HEK293 (cell line): ENCODE measurements at regions not wholly inside any gene's neighbourhood (a gene's known extent, or its start where the extent isn't known, plus 50 kb on each side); places are given as distances from the start of the nearest gene placed in this dataset.

Experiments
- CTCF ChIA-PET: fragments of 350-600 bp; formaldehyde crosslinking; extraction: SDS; loops from one replicate; lab custom pipeline; 2021; ENCODE audit warnings: antibody characterized with exemption; lab: Yijun Ruan, JAX
- POLR2A ChIA-PET: fragments of 300-600 bp; formaldehyde crosslinking; extraction: SDS; loops from one replicate; lab custom pipeline; 2020; ENCODE audit warnings: antibody characterized with exemption, inconsistent platforms; lab: Yijun Ruan, JAX
- H3K27ac ChIP-seq: fragments of 200-500 bp; sonication (Bioruptor generic); 2 replicates; pipeline ENCODE4 v1.5.1; 2014; ENCODE audit warnings: low read depth, low read length, control low read depth, inconsistent platforms; ENCODE audit errors: extremely low read depth
- H3K36me3 ChIP-seq, 2 experiments: fragments of 200-500 bp in 1 of 2; sonication (Bioruptor generic) in 1 of 2; 1 replicate in 1 of 2; 2 replicates in 1 of 2; pipeline ENCODE4 v1.5.1; 2014 to 2017; ENCODE audit warnings: inconsistent platforms in 2 of 2, low read length in 2 of 2; ENCODE audit not compliant: control insufficient read depth in 2 of 2, insufficient read depth in 1 of 2
- H3K4me1 ChIP-seq: fragments of 200-500 bp; sonication (Bioruptor generic); 2 replicates; pipeline ENCODE4 v1.5.1; 2014; ENCODE audit warnings: mild to moderate bottlenecking, low read length, inconsistent platforms; ENCODE audit not compliant: control insufficient read depth, insufficient read depth
- H3K4me3 ChIP-seq: 2 replicates; pipeline ENCODE4 v1.5.1; 2011; ENCODE audit warnings: low read depth, mild to moderate bottlenecking, control low read depth, low read length, moderate library complexity
- H3K9me3 ChIP-seq: fragments of 200-500 bp; sonication (Bioruptor generic); 2 replicates; pipeline ENCODE4 v1.5.1; 2014; ENCODE audit warnings: low read depth, low read length, inconsistent platforms; ENCODE audit not compliant: control insufficient read depth, insufficient read depth
- FEZF1 ChIP-seq: fragments of 450-650 bp; formaldehyde crosslinking; IDR thresholded peaks from 2 replicates; pipeline ENCODE4 v1.5.1; 2016; ENCODE audit warnings: missing biosample characterization, missing genetic modification characterization
- HOXA7 ChIP-seq: sonication (generic); formaldehyde crosslinking; IDR thresholded peaks from 2 replicates; pipeline ENCODE4 v1.8.1; 2022; ENCODE audit warnings: missing genetic modification reagents, borderline replicate concordance
- REPIN1 ChIP-seq: fragments of 450-650 bp; formaldehyde crosslinking; IDR thresholded peaks from 2 replicates; pipeline ENCODE4 v1.5.1; 2017; ENCODE audit warnings: missing biosample characterization, missing genetic modification characterization, low read depth
- SCRT2 ChIP-seq: fragments of 450-650 bp; formaldehyde crosslinking; IDR thresholded peaks from 2 replicates; pipeline ENCODE4 v1.5.1; 2016; ENCODE audit warnings: missing biosample characterization, missing genetic modification characterization
- SP3 ChIP-seq: fragments of 450-650 bp; formaldehyde crosslinking; IDR thresholded peaks from 2 replicates; pipeline ENCODE4 v1.5.1; 2016; ENCODE audit warnings: missing biosample characterization, missing genetic modification characterization
- TCF7L2 ChIP-seq: IDR thresholded peaks from 2 replicates; pipeline ENCODE4 v1.6.1; 2011; ENCODE audit warnings: low read depth, mild to moderate bottlenecking, inconsistent platforms, low read length, moderate library complexity, borderline replicate concordance
- ZBTB7A ChIP-seq: fragments of 450-650 bp; formaldehyde crosslinking; IDR thresholded peaks from 2 replicates; pipeline ENCODE4 v1.5.1; 2016; ENCODE audit warnings: low read depth, missing biosample characterization, missing genetic modification characterization
- ZFP3 ChIP-seq: fragments of 450-650 bp; formaldehyde crosslinking; IDR thresholded peaks from 2 replicates; pipeline ENCODE4 v1.5.1; 2016; ENCODE audit warnings: low read depth, missing biosample characterization, missing genetic modification characterization
- ZNF133 ChIP-seq: fragments of 450-650 bp; formaldehyde crosslinking; IDR thresholded peaks from 2 replicates; pipeline ENCODE4 v1.5.1; 2016; ENCODE audit warnings: missing biosample characterization, missing genetic modification characterization
- ZNF16 ChIP-seq: fragments of 450-650 bp; formaldehyde crosslinking; IDR thresholded peaks from 2 replicates; pipeline ENCODE4 v1.5.1; 2016; ENCODE audit warnings: low read depth, missing biosample characterization, missing genetic modification characterization
- ZNF2 ChIP-seq: fragments of 450-650 bp; formaldehyde crosslinking; IDR thresholded peaks from 2 replicates; pipeline ENCODE4 v1.5.1; 2016; ENCODE audit warnings: missing biosample characterization, missing genetic modification characterization
- ZNF23 ChIP-seq: fragments of 450-650 bp; formaldehyde crosslinking; IDR thresholded peaks from 2 replicates; pipeline ENCODE4 v1.5.1; 2016; ENCODE audit warnings: missing biosample characterization, missing genetic modification characterization, borderline replicate concordance
- ZNF302 ChIP-seq: fragments of 450-650 bp; formaldehyde crosslinking; IDR thresholded peaks from 2 replicates; pipeline ENCODE4 v1.5.1; 2016; ENCODE audit warnings: missing biosample characterization, missing genetic modification characterization, low read depth
- ZNF48 ChIP-seq: fragments of 450-650 bp; formaldehyde crosslinking; IDR thresholded peaks from 2 replicates; pipeline ENCODE4 v1.5.1; 2016; ENCODE audit warnings: missing biosample characterization, missing genetic modification characterization
- ZNF621 ChIP-seq: fragments of 450-650 bp; formaldehyde crosslinking; IDR thresholded peaks from 2 replicates; pipeline ENCODE4 v1.5.1; 2017; ENCODE audit warnings: missing biosample characterization, missing genetic modification characterization
- ZNF626 ChIP-seq: fragments of 450-650 bp; sonication (Bioruptor Pico); formaldehyde crosslinking; IDR thresholded peaks from 2 replicates; pipeline ENCODE4 v1.5.1; 2018; ENCODE audit warnings: missing biosample characterization, missing genetic modification characterization, inconsistent platforms
- ZNF792 ChIP-seq: fragments of 450-650 bp; formaldehyde crosslinking; IDR thresholded peaks from 2 replicates; pipeline ENCODE4 v1.5.1; 2016; ENCODE audit warnings: missing biosample characterization, missing genetic modification characterization
- ZNF837 ChIP-seq: fragments of 450-650 bp; formaldehyde crosslinking; IDR thresholded peaks from 2 replicates; pipeline ENCODE4 v1.5.1; 2016; ENCODE audit warnings: missing biosample characterization, missing genetic modification characterization
- ZNF843 ChIP-seq: fragments of 450-650 bp; formaldehyde crosslinking; IDR thresholded peaks from 2 replicates; pipeline ENCODE4 v1.5.1; 2016; ENCODE audit warnings: missing biosample characterization, missing genetic modification characterization
- ZXDB ChIP-seq: fragments of 450-650 bp; formaldehyde crosslinking; IDR thresholded peaks from 2 replicates; pipeline ENCODE4 v1.5.1; 2016; ENCODE audit warnings: missing biosample characterization, missing genetic modification characterization
- TF ChIP-seq, protein P1 (sequence below): fragments of 450-650 bp; formaldehyde crosslinking; IDR thresholded peaks from 2 replicates; pipeline ENCODE4 v1.5.1; 2017; ENCODE audit warnings: missing biosample characterization, missing genetic modification characterization
- TF ChIP-seq, protein P2 (sequence below): fragments of 450-650 bp; formaldehyde crosslinking; IDR thresholded peaks from 2 replicates; pipeline ENCODE4 v1.5.1; 2016; ENCODE audit warnings: missing biosample characterization, missing genetic modification characterization
- TF ChIP-seq, protein P3 (sequence below): sonication (generic); formaldehyde crosslinking; IDR thresholded peaks from 2 replicates; pipeline ENCODE4 v1.8.1; 2022; ENCODE audit warnings: mild to moderate bottlenecking, moderate library complexity, missing genetic modification reagents
- TF ChIP-seq, protein P4 (sequence below): fragments of 450-650 bp; formaldehyde crosslinking; IDR thresholded peaks from 2 replicates; pipeline ENCODE4 v1.5.1; 2016; ENCODE audit warnings: missing biosample characterization, missing genetic modification characterization

DNA sequence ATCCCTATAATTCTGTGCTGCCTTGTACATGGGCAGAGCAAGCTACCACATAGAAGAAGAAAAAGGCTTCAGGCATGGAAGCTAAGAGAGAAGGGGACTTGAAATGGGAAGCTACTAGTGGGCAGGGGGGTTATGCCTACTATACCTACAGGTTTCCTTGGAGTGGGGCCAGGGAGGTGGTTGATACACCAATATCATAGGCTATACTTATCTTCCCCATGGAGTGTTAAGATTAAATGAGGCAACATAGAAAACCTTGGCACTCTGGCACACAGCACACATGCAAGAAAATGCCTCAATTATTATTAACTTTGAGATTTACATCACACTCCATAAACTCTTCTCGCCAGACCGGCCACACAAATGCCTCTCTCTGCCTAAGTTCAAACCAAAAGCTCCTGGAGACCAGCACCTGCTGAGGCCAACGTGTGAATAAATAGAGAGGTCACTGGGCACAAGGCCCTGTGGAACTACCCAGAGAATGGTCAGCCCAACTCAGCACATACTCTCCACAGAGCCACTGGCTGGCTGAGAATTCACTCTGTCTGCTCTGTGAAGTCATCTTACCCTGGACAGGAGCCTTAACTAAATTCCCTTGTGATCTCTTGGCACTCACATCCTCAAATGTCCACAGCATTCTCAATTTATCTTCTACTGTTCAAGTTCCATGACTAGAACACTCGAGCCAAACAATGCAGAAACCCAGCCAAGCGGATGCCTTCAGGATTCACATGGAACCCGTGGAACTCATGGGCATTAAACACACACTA, 498.7 kb downstream of the BCL11A start:
- Histone ChIP-seq H3K27ac (no peak overlapping the region), H3K4me3 (no peak overlapping the region), H3K36me3 (no peaks in the 10 kb centered on the region), H3K9me3 (no peaks in the 10 kb centered on the region), H3K4me1 (no peaks in the 10 kb centered on the region)
- TF ChIP-seq TCF7L2 (no peak), ZBTB7A (tag by site-specific recombination) (no peak)
- POLR2A ChIA-PET: no interaction called here
- CTCF ChIA-PET: interaction anchor here (0.5 kb wide), 1 partner anchor 1357 kb away, joined by 3 read pairs; no protein-coding TSS in a partner anchor

DNA sequence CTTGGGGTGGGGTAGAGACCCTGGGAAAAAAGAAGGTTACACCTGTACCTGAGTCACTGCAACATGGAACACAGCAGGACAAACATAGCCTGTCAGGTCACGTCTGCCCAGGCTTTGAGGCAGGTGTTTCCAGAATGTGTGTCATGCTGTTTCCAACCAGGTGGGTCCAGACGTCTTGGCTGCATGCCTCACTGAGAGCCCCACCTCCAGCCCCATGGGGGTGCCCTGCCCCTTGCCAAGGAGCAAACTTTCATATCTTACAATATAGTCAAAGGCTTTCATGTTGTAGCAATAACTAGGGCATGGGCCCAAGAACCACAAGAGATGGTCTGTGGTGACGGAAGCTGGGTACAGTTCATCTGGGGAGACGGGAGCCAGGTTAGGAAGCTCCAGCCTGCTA, 499.7 kb downstream of the BCL11A start:
- Histone ChIP-seq H3K9me3 (no peaks in the 10 kb centered on the region), H3K36me3 (no peaks in the 10 kb centered on the region), H3K27ac (no peak overlapping the region), H3K4me1 (no peaks in the 10 kb centered on the region), H3K4me3 (no peak overlapping the region)
- TF ChIP-seq ZNF843 (tag by site-specific recombination) (no peak), ZNF23 (tag by site-specific recombination) (no peak), SCRT2 (tag by site-specific recombination) (no peak), ZNF133 (tag by site-specific recombination) (no peak), ZNF2 (tag by site-specific recombination) (no peak), HOXA7 (CRISPR knock-in tag) (no peak), ZNF621 (tag by site-specific recombination) (no peak), REPIN1 (tag by site-specific recombination) (no peak), ZFP3 (tag by site-specific recombination) (no peak), ZXDB (tag by site-specific recombination) (no peak), ZNF837 (no peak), ZNF16 (no peak), ZNF302 (tag by site-specific recombination) (no peak)
- TF ChIP-seq, protein P1, sequence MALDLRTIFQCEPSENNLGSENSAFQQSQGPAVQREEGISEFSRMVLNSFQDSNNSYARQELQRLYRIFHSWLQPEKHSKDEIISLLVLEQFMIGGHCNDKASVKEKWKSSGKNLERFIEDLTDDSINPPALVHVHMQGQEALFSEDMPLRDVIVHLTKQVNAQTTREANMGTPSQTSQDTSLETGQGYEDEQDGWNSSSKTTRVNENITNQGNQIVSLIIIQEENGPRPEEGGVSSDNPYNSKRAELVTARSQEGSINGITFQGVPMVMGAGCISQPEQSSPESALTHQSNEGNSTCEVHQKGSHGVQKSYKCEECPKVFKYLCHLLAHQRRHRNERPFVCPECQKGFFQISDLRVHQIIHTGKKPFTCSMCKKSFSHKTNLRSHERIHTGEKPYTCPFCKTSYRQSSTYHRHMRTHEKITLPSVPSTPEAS (tag by site-specific recombination): no peak
- ChIA-PET POLR2A (no interaction called here), CTCF (no interaction called here)

DNA sequence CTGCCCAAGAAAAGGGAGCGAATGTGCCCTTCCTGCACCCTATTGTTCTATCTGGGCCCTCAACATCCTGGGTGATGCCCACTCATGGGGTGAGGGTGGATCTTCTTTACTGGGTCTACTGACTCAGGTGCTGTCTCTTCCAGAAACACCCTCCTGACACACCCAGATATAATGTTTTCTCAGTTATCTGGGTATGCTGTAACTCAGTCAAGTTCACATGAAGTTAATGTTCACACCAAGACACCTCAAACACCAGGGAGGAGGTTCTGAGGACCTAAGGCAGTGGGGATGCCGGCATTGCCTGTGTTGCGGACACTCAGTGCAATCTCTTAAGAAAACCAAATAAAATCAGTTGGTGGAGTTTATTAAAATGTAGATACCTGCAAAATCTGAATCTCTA, 500.9 kb downstream of the BCL11A start:
- Histone ChIP-seq H3K4me3 (no peak overlapping the region), H3K36me3 (no peaks in the 10 kb centered on the region), H3K4me1 (no peaks in the 10 kb centered on the region), H3K27ac (no peak overlapping the region), H3K9me3 (no peaks in the 10 kb centered on the region)
- ChIA-PET CTCF (no interaction called here), POLR2A (no interaction called here)
- TF ChIP-seq ZNF626 (no peak), ZNF23 (tag by site-specific recombination) (no peak), ZNF48 (tag by site-specific recombination) (no peak), FEZF1 (tag by site-specific recombination) (no peak), SP3 (tag by site-specific recombination) (no peak), ZNF792 (tag by site-specific recombination) (no peak)
- TF ChIP-seq, protein P2, sequence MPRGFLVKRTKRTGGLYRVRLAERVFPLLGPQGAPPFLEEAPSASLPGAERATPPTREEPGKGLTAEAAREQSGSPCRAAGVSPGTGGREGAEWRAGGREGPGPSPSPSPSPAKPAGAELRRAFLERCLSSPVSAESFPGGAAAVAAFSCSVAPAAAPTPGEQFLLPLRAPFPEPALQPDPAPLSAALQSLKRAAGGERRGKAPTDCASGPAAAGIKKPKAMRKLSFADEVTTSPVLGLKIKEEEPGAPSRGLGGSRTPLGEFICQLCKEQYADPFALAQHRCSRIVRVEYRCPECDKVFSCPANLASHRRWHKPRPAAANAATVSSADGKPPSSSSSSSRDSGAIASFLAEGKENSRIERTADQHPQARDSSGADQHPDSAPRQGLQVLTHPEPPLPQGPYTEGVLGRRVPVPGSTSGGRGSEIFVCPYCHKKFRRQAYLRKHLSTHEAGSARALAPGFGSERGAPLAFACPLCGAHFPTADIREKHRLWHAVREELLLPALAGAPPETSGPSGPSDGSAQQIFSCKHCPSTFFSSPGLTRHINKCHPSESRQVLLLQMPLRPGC (tag by site-specific recombination): no peak
- TF ChIP-seq, protein P3, sequence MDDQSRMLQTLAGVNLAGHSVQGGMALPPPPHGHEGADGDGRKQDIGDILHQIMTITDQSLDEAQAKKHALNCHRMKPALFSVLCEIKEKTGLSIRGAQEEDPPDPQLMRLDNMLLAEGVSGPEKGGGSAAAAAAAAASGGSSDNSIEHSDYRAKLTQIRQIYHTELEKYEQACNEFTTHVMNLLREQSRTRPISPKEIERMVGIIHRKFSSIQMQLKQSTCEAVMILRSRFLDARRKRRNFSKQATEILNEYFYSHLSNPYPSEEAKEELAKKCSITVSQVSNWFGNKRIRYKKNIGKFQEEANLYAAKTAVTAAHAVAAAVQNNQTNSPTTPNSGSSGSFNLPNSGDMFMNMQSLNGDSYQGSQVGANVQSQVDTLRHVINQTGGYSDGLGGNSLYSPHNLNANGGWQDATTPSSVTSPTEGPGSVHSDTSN (CRISPR knock-in tag): no peak
- TF ChIP-seq, protein P4, sequence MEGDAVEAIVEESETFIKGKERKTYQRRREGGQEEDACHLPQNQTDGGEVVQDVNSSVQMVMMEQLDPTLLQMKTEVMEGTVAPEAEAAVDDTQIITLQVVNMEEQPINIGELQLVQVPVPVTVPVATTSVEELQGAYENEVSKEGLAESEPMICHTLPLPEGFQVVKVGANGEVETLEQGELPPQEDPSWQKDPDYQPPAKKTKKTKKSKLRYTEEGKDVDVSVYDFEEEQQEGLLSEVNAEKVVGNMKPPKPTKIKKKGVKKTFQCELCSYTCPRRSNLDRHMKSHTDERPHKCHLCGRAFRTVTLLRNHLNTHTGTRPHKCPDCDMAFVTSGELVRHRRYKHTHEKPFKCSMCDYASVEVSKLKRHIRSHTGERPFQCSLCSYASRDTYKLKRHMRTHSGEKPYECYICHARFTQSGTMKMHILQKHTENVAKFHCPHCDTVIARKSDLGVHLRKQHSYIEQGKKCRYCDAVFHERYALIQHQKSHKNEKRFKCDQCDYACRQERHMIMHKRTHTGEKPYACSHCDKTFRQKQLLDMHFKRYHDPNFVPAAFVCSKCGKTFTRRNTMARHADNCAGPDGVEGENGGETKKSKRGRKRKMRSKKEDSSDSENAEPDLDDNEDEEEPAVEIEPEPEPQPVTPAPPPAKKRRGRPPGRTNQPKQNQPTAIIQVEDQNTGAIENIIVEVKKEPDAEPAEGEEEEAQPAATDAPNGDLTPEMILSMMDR: no peak
